Right lobe of liver (tissue), 6 donors: ENCODE measurements at regions not wholly inside any gene's neighbourhood (a gene's known extent, or its start where the extent isn't known, plus 50 kb on each side); places are given as distances from the start of the nearest gene placed in this dataset.

ENCODE experiments used
- ATAC-seq, 4 donors: fragments of 200-7000 bp; cut with Tn5 transposase; one replicate each; pipeline ENCODE4 v1.9.1; 2020; ENCODE audit warnings: mild to moderate bottlenecking in 4 of 4, moderate library complexity in 4 of 4
- DNase-seq, 3 donors: peaks; one replicate each; pipeline ENCODE4 v3.0.0-alpha.2; 2020
- H3K27ac ChIP-seq, 3 donors: fragments of 200-600 bp; one replicate each; pipeline ENCODE4 v1.8.0; 2022
- H3K27me3 ChIP-seq, 2 donors: fragments of 200-600 bp; one replicate each; pipeline ENCODE4 v1.8.0; 2022
- H3K36me3 ChIP-seq, 4 donors: fragments of 200-600 bp; sonication (generic) in 1 of 4; one replicate each; pipeline versions ENCODE4 v1.5.1 to v1.8.0; 2017 to 2022; ENCODE audit warnings: control low read depth in 1 of 4
- H3K4me1 ChIP-seq, 4 donors: fragments of 200-600 bp; sonication (generic) in 1 of 4; one replicate each; pipeline versions ENCODE4 v1.5.1 to v1.8.0; 2017 to 2022; ENCODE audit warnings: control low read depth in 1 of 4
- H3K4me3 ChIP-seq, 3 donors: fragments of 200-600 bp; one replicate each; pipeline ENCODE4 v1.8.0; 2022
- H3K9me3 ChIP-seq, 4 donors: fragments of 200-600 bp; sonication (generic) in 1 of 4; one replicate each; pipeline versions ENCODE4 v1.5.1 to v1.8.0; 2017 to 2022; ENCODE audit warnings: control low read depth in 1 of 4
- POLR2A ChIP-seq: fragments of 450-650 bp; IDR thresholded peaks from one replicate; pipeline ENCODE4 v1.6.1; 2017; ENCODE audit warnings: antibody characterized with exemption, mild to moderate bottlenecking
- WGBS: methylation state at CpG from one replicate; pipeline ENCODE4 v1.1.6; 2018; ENCODE audit warnings: low coverage, low lambda C conversion rate; ENCODE audit not compliant: insufficient coverage; ENCODE audit errors: missing lambda C conversion rate; 5-methylcytosine and 5-hydroxymethylcytosine counted together
- intact Hi-C, 2 donors: fragments of 100-400 bp; cut with DNase I; formaldehyde crosslinking; loops; one replicate each; pipeline versions ENCODE4 v1.11.2 to v1.14.1; 2022
- TF ChIP-seq, protein P1 (sequence below), 4 donors: fragments of 200-600 bp in 3 of 4; fragments of 450-650 bp in 1 of 4; IDR thresholded peaks; one replicate each; pipeline versions ENCODE4 v1.5.1 to v1.8.0; 2016 to 2022; ENCODE audit warnings: antibody characterized with exemption in 4 of 4, mild to moderate bottlenecking in 2 of 4
- donor health status: DM: no; HTN: yes; CAD: no.
- donor health status: DM: no; HTN: no; CAD: no.
- donor health status: DM: no; HTN: no; CAD: no.
- donor health status: DM: no; HTN: yes; CAD: no.
- donor health status: DM: no; HTN: yes; CAD: no.

DNA sequence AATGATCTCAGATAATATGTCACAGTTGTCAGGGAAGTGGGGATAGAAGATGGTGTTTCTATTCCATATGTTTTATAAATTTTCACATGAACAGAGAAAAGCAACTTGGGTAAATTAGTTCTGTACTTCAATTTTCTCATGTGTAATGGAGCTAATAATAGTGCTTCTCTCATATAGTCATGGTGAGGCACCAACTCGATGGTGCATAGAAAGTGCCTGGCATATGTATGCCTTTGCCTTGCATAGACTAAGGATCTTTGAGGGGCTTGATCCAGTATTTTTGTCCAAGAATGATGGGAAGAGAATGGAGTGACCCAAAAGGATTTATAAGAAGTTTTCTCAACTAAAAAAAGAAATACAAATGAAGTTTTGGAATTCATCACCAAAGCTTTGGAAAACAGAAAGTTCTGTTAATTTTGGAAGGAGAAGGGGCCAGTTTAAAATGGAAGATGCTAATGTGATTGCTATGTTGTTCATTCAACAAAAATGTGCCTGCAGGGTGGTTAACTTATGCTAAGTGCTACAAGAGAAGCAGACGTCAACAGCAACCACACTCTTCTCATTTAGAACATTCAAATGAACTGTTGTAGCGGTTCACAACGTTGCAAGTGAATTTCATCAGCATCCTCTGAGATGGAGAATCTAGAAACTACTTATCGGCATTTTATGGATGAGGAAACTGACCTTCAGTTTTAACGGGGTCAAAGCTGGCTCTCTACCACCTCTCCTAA lies 86.1 kb downstream of the RTP4 start:
- H3K9me3 ChIP-seq: no peaks in the 10 kb centered on the region
- H3K4me1 ChIP-seq: no peaks in the 10 kb centered on the region
- no peak overlapping the region for H3K27ac ChIP-seq
- ATAC-seq: no peak
- H3K4me3 ChIP-seq: no peak overlapping the region
- no peaks in the 10 kb centered on the region for H3K36me3 ChIP-seq
- DNase-seq: no peak
- 33% methylated on average over 6 of the region's 6 CpGs for WGBS
- intact Hi-C loops: no loop called here
- no peak for TF ChIP-seq POLR2A
- TF ChIP-seq, protein P1, sequence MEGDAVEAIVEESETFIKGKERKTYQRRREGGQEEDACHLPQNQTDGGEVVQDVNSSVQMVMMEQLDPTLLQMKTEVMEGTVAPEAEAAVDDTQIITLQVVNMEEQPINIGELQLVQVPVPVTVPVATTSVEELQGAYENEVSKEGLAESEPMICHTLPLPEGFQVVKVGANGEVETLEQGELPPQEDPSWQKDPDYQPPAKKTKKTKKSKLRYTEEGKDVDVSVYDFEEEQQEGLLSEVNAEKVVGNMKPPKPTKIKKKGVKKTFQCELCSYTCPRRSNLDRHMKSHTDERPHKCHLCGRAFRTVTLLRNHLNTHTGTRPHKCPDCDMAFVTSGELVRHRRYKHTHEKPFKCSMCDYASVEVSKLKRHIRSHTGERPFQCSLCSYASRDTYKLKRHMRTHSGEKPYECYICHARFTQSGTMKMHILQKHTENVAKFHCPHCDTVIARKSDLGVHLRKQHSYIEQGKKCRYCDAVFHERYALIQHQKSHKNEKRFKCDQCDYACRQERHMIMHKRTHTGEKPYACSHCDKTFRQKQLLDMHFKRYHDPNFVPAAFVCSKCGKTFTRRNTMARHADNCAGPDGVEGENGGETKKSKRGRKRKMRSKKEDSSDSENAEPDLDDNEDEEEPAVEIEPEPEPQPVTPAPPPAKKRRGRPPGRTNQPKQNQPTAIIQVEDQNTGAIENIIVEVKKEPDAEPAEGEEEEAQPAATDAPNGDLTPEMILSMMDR (IDR thresholded peaks at IDR 0.05): no peak
- H3K27me3 ChIP-seq: no peaks in the 10 kb centered on the region

DNA sequence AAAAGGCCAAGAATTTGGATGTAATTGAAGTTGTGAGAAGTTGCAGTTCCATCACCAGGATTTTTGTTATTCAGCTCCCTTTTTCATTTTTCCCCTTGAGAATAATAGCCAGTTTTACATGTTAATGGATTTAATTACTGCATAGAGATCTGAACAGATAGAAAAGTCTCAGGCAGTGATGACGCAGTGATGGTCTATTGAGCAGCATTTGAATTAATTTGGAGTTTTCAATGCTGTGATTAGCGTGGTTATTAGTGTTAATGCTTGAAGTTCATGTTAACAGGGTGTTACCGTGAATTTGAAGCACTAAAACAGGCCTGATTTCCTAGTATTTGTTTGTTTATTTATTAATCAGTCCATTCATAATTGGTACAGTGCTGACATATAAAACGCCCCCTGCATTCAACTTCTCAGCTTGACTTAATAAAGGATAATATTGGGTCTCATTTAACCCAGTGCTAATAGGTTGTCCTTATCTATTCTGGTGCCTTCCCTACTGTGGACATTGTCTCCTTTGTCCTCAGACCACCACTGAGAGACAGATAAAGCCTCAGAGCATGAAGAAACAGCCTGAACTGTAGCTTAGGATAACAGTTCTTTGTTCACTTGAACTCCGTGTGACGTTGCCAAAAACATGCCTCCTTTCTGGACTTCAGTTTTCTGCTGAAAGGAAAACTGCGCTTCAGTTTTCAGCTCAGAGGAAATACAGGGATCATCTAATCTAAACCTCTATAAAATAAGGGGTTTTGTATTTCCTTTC lies 82.4 kb downstream of the RTP4 start:
- no peak overlapping the region for H3K27ac ChIP-seq
- intact Hi-C loops: no loop called here
- ATAC-seq (no peak), DNase-seq (no peak)
- H3K9me3 ChIP-seq: no peaks in the 10 kb centered on the region
- H3K36me3 ChIP-seq: no peaks in the 10 kb centered on the region
- H3K4me3 ChIP-seq: no peak overlapping the region
- 66% methylated on average over 6 of the region's 7 CpGs for WGBS
- H3K4me1 ChIP-seq: no peaks in the 10 kb centered on the region
- no peaks in the 10 kb centered on the region for H3K27me3 ChIP-seq
- TF ChIP-seq, protein P1 (IDR thresholded peaks at IDR 0.05): no peak
- no peak for TF ChIP-seq POLR2A

DNA sequence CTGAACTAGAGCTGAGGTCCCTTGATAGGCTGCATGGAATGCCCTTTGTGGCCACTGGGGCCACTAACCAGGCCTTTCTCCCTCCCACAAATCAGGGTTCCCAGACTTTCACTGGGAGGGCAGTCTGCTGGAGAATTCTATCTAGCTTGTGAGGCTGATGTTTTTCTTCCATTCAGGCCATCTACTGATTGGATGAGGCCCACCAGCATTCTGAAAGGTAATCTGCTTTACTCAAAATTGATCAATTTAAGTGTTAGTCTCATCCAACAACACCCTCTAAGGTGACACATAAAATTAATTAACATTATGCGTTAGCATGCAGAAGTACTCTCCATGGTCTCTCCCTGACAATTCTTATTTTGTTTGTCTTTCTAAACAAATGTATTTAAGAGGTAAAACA lies 80.5 kb downstream of the RTP4 start:
- Histone ChIP-seq H3K4me1 (no peaks in the 10 kb centered on the region), H3K9me3 (no peaks in the 10 kb centered on the region), H3K27me3 (no peaks in the 10 kb centered on the region), H3K27ac (no peak overlapping the region), H3K4me3 (no peak overlapping the region), H3K36me3 (no peaks in the 10 kb centered on the region)
- TF ChIP-seq, protein P1 (IDR thresholded peaks at IDR 0.05): no peak
- TF ChIP-seq POLR2A: no peak
- ATAC-seq (no peak), DNase-seq (no peak)
- intact Hi-C loops: no loop called here
- 73% methylated on average over 1 of the region's 1 CpG for WGBS

DNA sequence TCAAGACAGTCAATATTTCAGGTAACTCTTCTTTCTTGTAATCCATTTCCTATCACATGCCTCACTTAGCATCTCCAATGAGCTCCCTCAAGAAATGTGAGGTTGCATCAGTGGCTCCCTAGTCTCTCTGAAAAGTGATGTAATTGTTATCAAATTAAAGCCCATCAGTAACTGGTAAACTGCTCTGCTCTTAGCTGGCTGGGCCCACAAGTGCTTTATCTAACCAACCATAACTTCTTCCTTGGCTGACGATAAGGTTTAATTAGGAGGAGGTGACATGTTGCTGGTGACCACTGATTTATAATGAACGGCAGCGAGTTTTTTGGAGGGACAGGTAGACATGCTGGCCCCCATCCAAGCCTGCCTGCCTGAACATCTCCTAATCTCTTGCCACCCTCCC lies 79.6 kb downstream of the RTP4 start:
- Histone ChIP-seq H3K36me3 (no peaks in the 10 kb centered on the region), H3K9me3 (no peaks in the 10 kb centered on the region), H3K4me1 (no peaks in the 10 kb centered on the region), H3K27me3 (no peaks in the 10 kb centered on the region), H3K27ac (no peak overlapping the region), H3K4me3 (no peak overlapping the region)
- intact Hi-C loops: no loop called here
- no CpG with 5 or more reads among the region's 3 CpGs for WGBS
- TF ChIP-seq POLR2A: no peak
- TF ChIP-seq, protein P1 (IDR thresholded peaks at IDR 0.05): no peak
- DNase-seq (no peak), ATAC-seq (no peak)
